C4-2B (cell line): ENCODE measurements at regions not wholly inside any gene's neighbourhood (a gene's known extent, or its start where the extent isn't known, plus 50 kb on each side); places are given as distances from the start of the nearest gene placed in this dataset.

ENCODE experiments used
- H3K27ac ChIP-seq: fragments of 450-650 bp; 2 replicates; pipeline ENCODE4 v1.5.1; 2017
- CTCF ChIP-seq: fragments of 450-650 bp; conservative IDR thresholded peaks from 2 replicates; pipeline ENCODE4 v1.5.1; 2017; ENCODE audit warnings: mild to moderate bottlenecking
- ZFX ChIP-seq: fragments of 450-650 bp; IDR thresholded peaks from 2 replicates; pipeline ENCODE4 v1.6.1; 2017

GRCh38 chr3:40736943-40737342 lies 212.2 kb downstream of the ZNF621 start:
- no peak overlapping the region for H3K27ac ChIP-seq
- TF ChIP-seq ZFX (no peak), CTCF (no peak)

GRCh38 chr3:40737343-40737742 lies 212.6 kb downstream of the ZNF621 start:
- no peak overlapping the region for H3K27ac ChIP-seq
- TF ChIP-seq ZFX: no peak
- TF ChIP-seq CTCF: no peak

- no peak for TF ChIP-seq CTCF
- TF ChIP-seq ZFX: no peak
- no peak overlapping the region for H3K27ac ChIP-seq
These were observed 215.2 kb downstream of the ZNF621 start for GRCh38 chr3:40739971-40740370.

- TF ChIP-seq CTCF (no peak), ZFX (no peak)
- H3K27ac ChIP-seq: no peak overlapping the region
These were observed 217.0 kb downstream of the ZNF621 start for GRCh38 chr3:40741729-40742128.

- TF ChIP-seq CTCF (no peak), ZFX (no peak)
- no peak overlapping the region for H3K27ac ChIP-seq
These were observed 220.8 kb downstream of the ZNF621 start for GRCh38 chr3:40745381-40746106.

- no peak overlapping the region for H3K27ac ChIP-seq
- TF ChIP-seq CTCF: no peak
- TF ChIP-seq ZFX: no peak
These were observed 226.9 kb downstream of the ZNF621 start for GRCh38 chr3:40751666-40752065.

GRCh38 chr3:40752492-40752891 lies 227.7 kb downstream of the ZNF621 start:
- H3K27ac ChIP-seq: no peak overlapping the region
- TF ChIP-seq CTCF (no peak), ZFX (no peak)
